Activated CD4-positive, alpha-beta T cell treated with anti-CD3 and anti-CD28 coated beads, Interleukin-2, amount 10 ng/mL, durations not matched to agents 24 days and 14 days (primary cell): ENCODE measurements at regions not wholly inside any gene's neighbourhood (a gene's known extent, or its start where the extent isn't known, plus 50 kb on each side); places are given as distances from the start of the nearest gene placed in this dataset.
"Not testable (repeated sequence)": the region's sequence is repeated elsewhere in the genome, so short reads cannot be mapped to it uniquely, and the experiment has no call there.

ENCODE experiments used
- DNase-seq: peaks from one replicate; pipeline ENCODE4 v3.0.0; 2022
- H3K27ac Mint-ChIP-seq: one replicate; pipeline ENCODE4 v1.8.0; 2022; ENCODE audit warnings: mild to moderate bottlenecking, mixed read lengths
- H3K27me3 Mint-ChIP-seq: one replicate; pipeline ENCODE4 v1.8.0; 2022; ENCODE audit warnings: mixed read lengths
- H3K36me3 Mint-ChIP-seq: one replicate; pipeline ENCODE4 v1.8.0; 2022; ENCODE audit warnings: low read depth, mild to moderate bottlenecking, mixed read lengths
- H3K4me1 Mint-ChIP-seq: one replicate; pipeline ENCODE4 v1.8.0; 2021; ENCODE audit warnings: mixed read lengths
- H3K4me3 Mint-ChIP-seq: one replicate; pipeline ENCODE4 v1.8.0; 2022; ENCODE audit warnings: mild to moderate bottlenecking, moderate library complexity, mixed read lengths
- H3K9me3 Mint-ChIP-seq: one replicate; pipeline ENCODE4 v1.8.0; 2021; ENCODE audit warnings: mixed read lengths
- intact Hi-C: fragments of 100-400 bp; cut with micrococcal nuclease; formaldehyde crosslinking; loops from one replicate; pipeline ENCODE4 v1.15.1; 2023

GRCh38 chr16:8084302-8084701 lies 506.0 kb downstream of the TMEM114 start:
- Mint-ChIP-seq H3K4me1 (no peaks in the 10 kb centered on the region), H3K27ac (no peak overlapping the region), H3K27me3 (no peaks in the 10 kb centered on the region), H3K36me3 (no peaks in the 10 kb centered on the region), H3K9me3 (peaks cover 6% of the 10 kb centered on the region), H3K4me3 (no peak overlapping the region)
- intact Hi-C loops: no loop called here
- DNase-seq: no peak

DNA sequence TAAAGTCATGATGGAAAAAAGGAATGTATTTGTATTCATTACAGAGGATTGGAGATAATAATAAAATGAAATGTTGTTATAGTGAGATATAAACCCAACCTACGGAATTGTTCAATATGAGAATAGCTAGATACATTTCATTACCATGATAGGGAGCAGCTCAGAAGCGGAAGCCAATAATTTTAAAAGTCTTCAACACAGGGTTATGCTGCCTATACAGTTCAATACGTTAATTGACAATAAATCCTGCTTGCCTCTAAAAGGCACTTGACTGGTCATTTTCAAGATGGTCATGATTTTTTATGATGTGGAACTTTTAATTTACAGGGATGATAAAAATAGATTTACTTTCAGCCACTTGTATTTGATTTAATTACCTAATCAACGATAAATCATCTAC lies 506.8 kb downstream of the TMEM114 start:
- Mint-ChIP-seq H3K36me3 (no peaks in the 10 kb centered on the region), H3K27me3 (no peaks in the 10 kb centered on the region), H3K4me3 (no peak overlapping the region), H3K27ac (no peak overlapping the region), H3K4me1 (no peaks in the 10 kb centered on the region), H3K9me3 (peaks cover 9% of the 10 kb centered on the region)
- intact Hi-C loops: no loop called here
- no peak for DNase-seq

DNA sequence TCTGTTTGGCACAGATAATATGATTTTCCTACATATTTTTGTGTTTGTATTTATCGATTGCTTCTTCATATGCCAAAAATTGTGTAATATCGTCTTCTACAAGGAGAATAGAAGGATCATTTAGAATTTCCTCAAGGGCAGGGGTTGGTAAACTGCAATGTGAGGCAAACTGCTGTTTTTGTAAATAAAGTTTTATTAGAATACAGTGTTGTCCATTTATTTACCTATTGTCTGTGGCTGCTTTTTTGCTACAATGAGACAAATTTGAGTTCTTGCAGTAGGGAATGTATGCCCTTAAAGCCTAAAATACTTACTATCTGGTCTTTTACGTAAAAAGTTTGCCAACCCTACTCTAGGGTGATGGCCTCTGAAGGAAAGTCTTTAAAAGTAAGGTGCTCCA lies 509.5 kb downstream of the TMEM114 start:
- no peaks in the 10 kb centered on the region for H3K4me1 Mint-ChIP-seq
- H3K27ac Mint-ChIP-seq: no peak overlapping the region
- peaks cover 9% of the 10 kb centered on the region for H3K9me3 Mint-ChIP-seq
- intact Hi-C loops: no loop called here
- no peaks in the 10 kb centered on the region for H3K36me3 Mint-ChIP-seq
- no peaks in the 10 kb centered on the region for H3K27me3 Mint-ChIP-seq
- H3K4me3 Mint-ChIP-seq: no peak overlapping the region
- DNase-seq: no peak

DNA sequence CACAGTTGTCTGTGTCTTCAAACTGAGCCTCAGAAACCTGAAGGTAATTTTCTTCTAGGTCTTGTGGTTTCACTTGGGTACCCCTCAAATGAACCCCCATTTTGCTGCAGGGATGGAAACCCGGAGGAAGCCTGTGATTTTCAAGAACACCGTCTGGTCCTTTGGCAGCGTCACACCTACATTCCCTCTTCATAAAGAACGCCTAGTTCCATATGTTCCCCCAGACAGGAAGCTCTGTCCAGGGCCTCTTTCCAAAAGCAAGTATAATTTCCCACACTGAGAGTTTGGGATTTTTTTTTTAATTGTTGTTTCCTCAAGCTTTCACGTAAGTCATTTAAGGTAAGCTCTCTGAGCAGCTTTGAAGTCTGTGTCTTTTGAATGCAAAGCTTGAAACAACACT lies 515.0 kb downstream of the TMEM114 start:
- H3K4me3 Mint-ChIP-seq: no peak overlapping the region
- H3K27ac Mint-ChIP-seq: no peak overlapping the region
- intact Hi-C loops: no loop called here
- no peaks in the 10 kb centered on the region for H3K27me3 Mint-ChIP-seq
- no peaks in the 10 kb centered on the region for H3K4me1 Mint-ChIP-seq
- H3K36me3 Mint-ChIP-seq: no peaks in the 10 kb centered on the region
- DNase-seq: no peak
- H3K9me3 Mint-ChIP-seq: peaks cover 10% of the 10 kb centered on the region

- Mint-ChIP-seq H3K27ac (no peak overlapping the region), H3K4me3 (no peak overlapping the region), H3K4me1 (no peaks in the 10 kb centered on the region), H3K9me3 (peaks cover 18% of the 10 kb centered on the region), H3K27me3 (no peaks in the 10 kb centered on the region), H3K36me3 (no peaks in the 10 kb centered on the region)
- intact Hi-C loops: no loop called here
- DNase-seq: no peak
Observed at GRCh38 chr16:8070506-8070905, 519.8 kb downstream of the TMEM114 start.

GRCh38 chr16:8068225-8068624 lies 522.1 kb downstream of the TMEM114 start:
- DNase-seq, H3K27ac Mint-ChIP-seq, H3K4me1 Mint-ChIP-seq, H3K27me3 Mint-ChIP-seq, H3K4me3 Mint-ChIP-seq, H3K36me3 Mint-ChIP-seq, intact Hi-C loops: not testable (repeated sequence)
- H3K9me3 Mint-ChIP-seq: peaks cover 25% of the 10 kb centered on the region

DNA sequence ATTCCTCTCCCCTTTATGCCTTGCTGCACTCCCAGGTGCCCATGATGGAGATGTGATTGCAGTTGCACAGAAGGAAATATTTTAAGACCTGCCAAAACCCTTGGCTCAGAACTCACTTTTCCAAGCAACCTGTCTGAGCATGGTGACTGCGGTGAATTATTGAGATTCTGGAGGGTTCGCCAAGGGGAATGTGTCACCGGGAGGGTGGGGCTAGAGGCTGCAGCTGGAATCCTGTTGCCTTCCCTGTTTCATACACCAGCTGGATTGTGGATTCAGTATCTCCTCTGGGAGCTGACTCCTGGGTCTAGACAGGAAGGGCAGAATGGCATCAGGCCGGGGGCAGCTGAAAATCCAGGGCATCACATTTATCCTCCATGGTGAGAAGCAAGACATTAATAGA lies 527.2 kb downstream of the TMEM114 start:
- no peak overlapping the region for H3K27ac Mint-ChIP-seq
- H3K9me3 Mint-ChIP-seq: peaks cover 29% of the 10 kb centered on the region
- no peak overlapping the region for H3K4me3 Mint-ChIP-seq
- no peak for DNase-seq
- no peaks in the 10 kb centered on the region for H3K4me1 Mint-ChIP-seq
- intact Hi-C loops: no loop called here
- no peaks in the 10 kb centered on the region for H3K36me3 Mint-ChIP-seq
- H3K27me3 Mint-ChIP-seq: no peaks in the 10 kb centered on the region

- H3K4me1 Mint-ChIP-seq: no peaks in the 10 kb centered on the region
- no peaks in the 10 kb centered on the region for H3K27me3 Mint-ChIP-seq
- no peaks in the 10 kb centered on the region for H3K36me3 Mint-ChIP-seq
- no peak for DNase-seq
- no peak overlapping the region for H3K27ac Mint-ChIP-seq
- H3K4me3 Mint-ChIP-seq: no peak overlapping the region
- intact Hi-C loops: no loop called here
- H3K9me3 Mint-ChIP-seq: peaks cover 28% of the 10 kb centered on the region
Observed at GRCh38 chr16:8062677-8063076, 527.6 kb downstream of the TMEM114 start.

GRCh38 chr16:8055761-8056160 lies 534.5 kb downstream of the TMEM114 start:
- Mint-ChIP-seq H3K4me3 (no peak overlapping the region), H3K36me3 (no peaks in the 10 kb centered on the region), H3K9me3 (peaks cover 8% of the 10 kb centered on the region), H3K27me3 (no peaks in the 10 kb centered on the region), H3K27ac (no peak overlapping the region), H3K4me1 (no peaks in the 10 kb centered on the region)
- intact Hi-C loops: no loop called here
- no peak for DNase-seq

- H3K36me3 Mint-ChIP-seq: no peaks in the 10 kb centered on the region
- no peak overlapping the region for H3K4me3 Mint-ChIP-seq
- no peaks in the 10 kb centered on the region for H3K4me1 Mint-ChIP-seq
- peaks cover 10% of the 10 kb centered on the region for H3K9me3 Mint-ChIP-seq
- H3K27ac Mint-ChIP-seq: no peak overlapping the region
- intact Hi-C loops: no loop called here
- DNase-seq: no peak
- no peaks in the 10 kb centered on the region for H3K27me3 Mint-ChIP-seq
Observed at GRCh38 chr16:8053437-8053836, 536.9 kb downstream of the TMEM114 start.

GRCh38 chr16:8048433-8048832 lies 541.9 kb downstream of the TMEM114 start:
- Mint-ChIP-seq H3K27ac (no peak overlapping the region), H3K4me1 (no peaks in the 10 kb centered on the region), H3K36me3 (no peaks in the 10 kb centered on the region), H3K9me3 (peaks cover 10% of the 10 kb centered on the region), H3K4me3 (no peak overlapping the region), H3K27me3 (no peaks in the 10 kb centered on the region)
- intact Hi-C loops: no loop called here
- DNase-seq: no peak

DNA sequence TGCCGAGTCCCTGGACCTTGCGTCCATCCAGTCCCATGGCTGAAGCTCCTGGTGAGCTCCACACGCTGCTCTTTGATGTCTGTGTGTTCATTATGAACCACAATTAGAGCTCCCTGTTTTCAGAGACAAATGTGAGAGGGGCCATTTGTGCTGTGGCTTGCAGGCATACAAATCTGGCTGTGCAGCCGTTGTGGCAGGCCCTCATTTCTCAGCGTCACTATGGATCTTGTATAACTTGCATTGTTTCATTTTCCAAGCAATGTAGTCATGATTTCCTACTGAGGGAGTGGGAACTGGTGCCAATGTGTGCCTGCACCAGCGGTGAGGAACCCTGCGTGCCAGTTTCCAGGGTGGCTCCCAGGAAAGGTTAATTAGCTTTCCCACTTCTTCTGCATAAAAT lies 542.6 kb downstream of the TMEM114 start:
- Mint-ChIP-seq H3K36me3 (no peaks in the 10 kb centered on the region), H3K4me1 (no peaks in the 10 kb centered on the region), H3K9me3 (peaks cover 8% of the 10 kb centered on the region), H3K4me3 (no peak overlapping the region), H3K27me3 (no peaks in the 10 kb centered on the region), H3K27ac (no peak overlapping the region)
- intact Hi-C loops: no loop called here
- DNase-seq: no peak

DNA sequence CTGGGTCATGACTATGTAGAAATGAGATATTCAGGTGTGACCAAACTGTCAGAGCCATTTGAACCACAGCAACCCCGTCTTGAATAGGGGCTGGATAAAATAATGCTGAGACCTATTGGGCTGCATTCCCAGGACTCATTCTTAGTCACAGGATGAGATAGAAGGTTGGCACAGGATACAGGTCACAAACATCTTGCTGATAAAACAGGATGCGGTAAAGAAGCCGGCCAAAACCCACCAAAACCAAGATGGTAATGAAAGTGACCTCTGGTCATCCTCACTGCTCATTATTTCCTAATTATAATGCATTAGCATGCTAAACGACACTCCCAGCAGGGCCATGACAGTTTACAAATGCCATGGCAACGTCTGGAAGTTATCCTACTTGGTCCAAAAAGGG lies 545.5 kb downstream of the TMEM114 start:
- no peaks in the 10 kb centered on the region for H3K9me3 Mint-ChIP-seq
- H3K36me3 Mint-ChIP-seq: no peaks in the 10 kb centered on the region
- no peaks in the 10 kb centered on the region for H3K4me1 Mint-ChIP-seq
- no peak for DNase-seq
- no peak overlapping the region for H3K27ac Mint-ChIP-seq
- H3K27me3 Mint-ChIP-seq: no peaks in the 10 kb centered on the region
- no peak overlapping the region for H3K4me3 Mint-ChIP-seq
- intact Hi-C loops: no loop called here

DNA sequence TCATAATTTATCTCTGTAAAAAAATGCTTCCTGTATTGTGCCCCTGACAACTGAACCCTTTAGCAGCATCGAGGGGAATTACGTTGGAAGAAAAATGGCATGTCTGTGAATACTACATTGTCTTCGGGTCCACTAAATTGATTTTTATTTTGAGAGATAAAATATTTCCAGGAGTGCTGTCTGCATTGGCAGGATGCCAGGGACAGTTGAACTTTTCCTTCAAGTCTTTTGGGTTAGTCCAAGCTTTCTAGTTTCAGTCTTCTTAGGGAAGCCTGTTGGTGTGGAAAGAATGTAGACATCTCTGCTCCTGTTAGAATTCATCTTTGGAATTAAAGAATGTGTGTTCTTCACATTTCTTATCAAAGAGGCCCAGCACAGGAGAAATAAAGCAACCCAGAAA lies 557.9 kb downstream of the TMEM114 start:
- intact Hi-C loops: no loop called here
- H3K4me1 Mint-ChIP-seq: no peaks in the 10 kb centered on the region
- H3K27me3 Mint-ChIP-seq: no peaks in the 10 kb centered on the region
- H3K27ac Mint-ChIP-seq: no peak overlapping the region
- H3K9me3 Mint-ChIP-seq: peaks cover 7% of the 10 kb centered on the region
- H3K4me3 Mint-ChIP-seq: no peak overlapping the region
- H3K36me3 Mint-ChIP-seq: no peaks in the 10 kb centered on the region
- DNase-seq: no peak

- H3K9me3 Mint-ChIP-seq, H3K27me3 Mint-ChIP-seq, H3K36me3 Mint-ChIP-seq, DNase-seq, H3K4me3 Mint-ChIP-seq, intact Hi-C loops, H3K4me1 Mint-ChIP-seq, H3K27ac Mint-ChIP-seq: not testable (repeated sequence)
Observed at GRCh38 chr16:8030004-8030403, 560.3 kb downstream of the TMEM114 start.
